GM18502 (cell line): ENCODE measurements at regions not wholly inside any gene's neighbourhood (a gene's known extent, or its start where the extent isn't known, plus 50 kb on each side); places are given as distances from the start of the nearest gene placed in this dataset.

Source experiments
- ATAC-seq: cut with Tn5 transposase; IDR thresholded peaks from one replicate; pipeline ENCODE4 v1.9.1; 2021; ENCODE audit warnings: mild to moderate bottlenecking; ENCODE audit not compliant: unreplicated experiment, poor library complexity

DNA sequence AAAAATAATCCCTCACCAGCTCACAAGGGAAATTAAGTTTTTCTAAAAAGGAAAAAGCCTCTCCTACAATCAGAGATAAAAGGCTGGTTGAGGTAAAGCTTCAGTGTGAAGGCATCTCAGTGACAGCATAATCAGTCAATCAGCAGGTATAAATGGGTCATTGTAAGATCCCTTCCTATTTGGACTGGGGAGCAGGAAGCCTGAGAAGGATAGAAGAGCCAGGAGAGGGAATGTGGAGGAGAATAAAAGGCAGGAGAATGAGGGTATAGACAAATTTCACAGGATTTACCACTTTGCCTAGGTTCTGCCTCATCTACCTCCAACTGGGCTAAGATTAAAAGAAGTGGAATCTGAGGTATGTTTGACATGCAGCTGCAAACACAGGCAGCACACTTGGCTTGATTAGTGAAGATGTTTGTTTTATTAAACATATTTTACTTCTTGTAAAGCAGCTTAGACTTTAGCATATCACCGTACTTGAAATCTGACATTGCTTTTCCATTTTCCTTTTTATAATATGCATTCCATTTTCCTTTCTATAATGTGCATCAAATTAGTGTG lies 479.1 kb upstream of the USP15 start:
- ATAC-seq = no peak

DNA sequence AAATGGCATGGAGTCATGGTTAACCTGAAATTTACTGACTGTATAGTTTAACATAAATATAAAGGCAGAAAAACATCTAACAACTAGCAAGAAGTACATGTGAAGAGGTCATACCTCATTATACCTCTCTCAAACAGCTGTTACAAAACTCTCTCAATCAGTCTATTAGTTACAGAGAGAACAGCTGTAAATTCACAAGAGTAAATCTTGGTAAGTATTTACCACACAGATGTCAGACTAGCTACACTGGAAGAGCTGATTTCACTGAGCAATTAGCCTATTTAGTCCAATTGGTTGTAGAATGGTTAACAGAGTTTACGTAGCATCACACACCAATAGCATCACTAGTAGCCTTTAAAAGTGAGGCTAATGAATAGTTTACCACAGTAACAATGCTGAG lies 463.4 kb upstream of the USP15 start:
- ATAC-seq = no peak

DNA sequence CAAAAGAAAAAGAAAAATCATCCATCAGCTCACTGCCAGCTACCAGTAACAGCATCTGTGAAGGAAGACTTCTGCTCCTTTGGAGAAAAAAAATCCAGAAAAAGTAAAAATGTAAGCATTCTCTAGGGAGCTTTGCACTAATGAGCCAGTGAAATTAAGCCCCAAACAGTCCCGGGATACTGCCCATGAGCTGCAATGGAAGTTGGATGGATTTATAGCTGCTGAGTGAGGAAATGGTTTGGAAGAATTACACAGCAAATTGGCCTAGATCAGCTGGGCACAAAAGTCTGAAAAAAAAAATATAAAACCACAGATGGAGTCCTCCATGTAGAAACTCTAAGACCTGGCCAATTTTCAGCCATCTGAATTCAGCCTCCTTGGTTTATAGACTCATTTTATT lies 462.9 kb upstream of the USP15 start:
- no peak for ATAC-seq

DNA sequence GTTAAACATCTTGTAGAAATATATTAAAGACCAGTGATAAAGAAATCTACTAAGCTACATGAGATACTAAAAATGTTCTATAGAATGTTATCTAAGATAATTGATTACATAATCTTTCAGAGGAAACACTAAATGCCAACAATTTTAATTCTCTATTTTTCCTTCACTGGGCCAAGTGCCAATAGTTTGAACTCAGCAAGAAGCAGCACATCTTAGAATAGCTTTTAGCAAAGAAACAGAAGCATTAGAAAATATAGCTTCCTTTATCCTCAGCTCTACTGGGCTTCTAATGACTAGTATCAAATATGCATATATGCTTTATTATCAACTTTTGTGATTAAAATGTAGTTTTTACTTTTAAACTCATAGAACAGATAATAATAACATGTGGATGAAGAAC lies 461.4 kb upstream of the USP15 start:
- ATAC-seq = no peak

DNA sequence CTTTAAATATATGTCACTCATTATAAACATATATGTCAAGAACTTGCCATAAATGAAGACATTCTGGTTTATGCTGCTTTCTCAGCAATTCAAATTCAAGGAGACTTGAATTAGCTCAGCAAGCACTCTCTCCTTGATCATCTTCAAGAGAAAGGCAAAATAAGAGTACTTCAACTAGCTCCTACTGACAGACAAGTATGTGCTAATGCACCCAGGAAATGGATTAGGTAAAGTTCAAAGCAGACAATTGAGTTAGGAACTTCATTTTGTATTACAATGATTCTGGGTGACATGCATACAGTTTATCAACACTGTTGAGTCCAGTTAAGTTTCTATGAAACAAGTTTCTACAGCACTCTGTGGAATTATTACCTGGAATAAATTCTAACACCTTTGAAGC lies 455.9 kb upstream of the USP15 start:
- no peak for ATAC-seq

DNA sequence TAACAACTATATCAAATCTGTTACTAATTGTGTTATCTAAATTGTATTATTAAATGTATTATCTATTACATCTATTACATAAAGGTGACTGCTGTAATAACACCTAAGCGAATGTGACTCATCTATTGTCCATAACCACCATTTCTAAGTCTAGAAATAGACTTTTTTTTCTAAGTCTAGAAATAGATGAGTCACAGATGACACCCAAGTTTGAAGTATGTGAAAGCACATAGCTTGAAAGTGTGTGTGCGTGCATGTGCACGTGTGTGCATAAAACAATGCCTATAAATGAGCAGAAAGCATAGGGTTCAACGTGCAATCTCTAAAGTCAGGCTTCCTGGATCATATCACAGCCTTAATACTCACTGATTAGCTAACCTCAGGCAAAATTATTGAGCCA lies 451.3 kb upstream of the USP15 start:
- no peak for ATAC-seq

DNA sequence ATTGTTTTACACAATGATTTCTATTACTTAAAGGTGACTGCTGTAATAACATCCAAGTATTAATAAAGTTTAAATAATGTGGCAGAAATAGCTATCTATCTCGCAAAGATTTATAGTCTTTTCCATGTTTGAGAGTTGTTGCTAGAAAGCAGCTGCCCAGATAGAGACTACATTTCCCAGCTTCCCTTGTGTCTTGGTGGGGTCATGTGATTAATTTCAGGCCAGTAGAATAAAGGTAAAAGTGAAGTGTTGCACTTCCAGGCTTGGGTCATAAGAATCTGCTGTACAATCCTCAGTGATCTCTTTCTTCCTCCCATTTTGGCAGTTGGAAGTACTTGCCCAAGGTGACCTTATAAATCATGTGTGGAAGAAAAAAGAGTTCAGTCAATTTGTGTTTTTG lies 449.7 kb upstream of the USP15 start:
- ATAC-seq = no peak

DNA sequence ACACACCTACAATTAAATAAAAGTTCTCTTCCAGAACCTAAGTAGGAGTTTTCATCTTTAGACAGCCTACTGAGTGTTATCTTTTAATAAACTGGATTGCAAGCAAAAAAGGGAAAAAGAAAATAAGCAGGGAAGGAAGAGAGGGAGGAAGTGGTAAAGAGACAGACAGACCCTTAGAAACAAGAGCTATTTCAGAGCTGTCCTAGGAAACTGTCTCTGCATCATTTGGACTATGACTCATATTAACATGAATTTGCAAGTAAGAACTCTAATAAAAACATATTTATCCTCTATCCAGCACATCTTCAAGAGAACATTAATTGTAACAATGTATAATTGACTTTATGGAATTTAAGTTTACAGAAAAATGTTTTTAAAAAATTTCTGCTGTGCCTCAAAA lies 438.8 kb upstream of the USP15 start:
- no peak for ATAC-seq

DNA sequence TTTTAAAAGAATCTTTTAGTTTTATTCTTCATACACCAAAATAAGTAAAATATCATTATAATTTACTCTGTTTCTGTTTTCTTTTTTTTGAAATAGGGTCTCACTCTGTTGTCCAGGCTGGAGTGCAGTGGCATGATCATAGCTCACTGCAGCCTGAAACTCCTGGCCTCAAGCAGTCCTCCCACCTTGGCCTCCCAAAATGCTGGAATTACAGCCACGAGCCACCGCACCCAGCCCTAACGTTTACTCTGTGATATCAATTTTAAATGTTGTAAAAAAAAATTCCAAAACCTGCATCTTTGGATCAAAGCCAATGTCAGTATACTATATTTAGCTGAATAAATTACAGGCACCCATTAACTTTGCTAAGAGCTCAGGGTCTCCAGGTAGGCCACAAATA lies 437.1 kb upstream of the USP15 start:
- no peak for ATAC-seq

DNA sequence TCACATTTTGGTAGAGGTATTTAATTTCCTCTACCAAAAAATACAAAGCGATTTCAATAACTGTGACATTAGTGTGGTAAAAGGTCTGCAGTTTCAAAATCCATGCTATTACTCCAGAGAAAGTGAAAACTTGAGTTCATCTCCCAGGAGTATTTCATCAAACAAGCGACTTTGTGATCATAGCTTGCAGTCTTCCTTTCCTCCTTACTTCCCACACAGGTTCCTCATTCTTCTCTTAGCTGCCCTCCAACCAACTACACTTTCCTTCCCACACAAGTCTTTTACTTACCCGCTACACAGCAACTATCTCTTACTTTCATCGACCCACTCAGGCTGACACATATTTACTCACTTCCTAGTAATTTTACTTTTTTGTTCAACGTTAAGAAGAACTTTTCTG lies 413.4 kb upstream of the USP15 start:
- no peak for ATAC-seq

DNA sequence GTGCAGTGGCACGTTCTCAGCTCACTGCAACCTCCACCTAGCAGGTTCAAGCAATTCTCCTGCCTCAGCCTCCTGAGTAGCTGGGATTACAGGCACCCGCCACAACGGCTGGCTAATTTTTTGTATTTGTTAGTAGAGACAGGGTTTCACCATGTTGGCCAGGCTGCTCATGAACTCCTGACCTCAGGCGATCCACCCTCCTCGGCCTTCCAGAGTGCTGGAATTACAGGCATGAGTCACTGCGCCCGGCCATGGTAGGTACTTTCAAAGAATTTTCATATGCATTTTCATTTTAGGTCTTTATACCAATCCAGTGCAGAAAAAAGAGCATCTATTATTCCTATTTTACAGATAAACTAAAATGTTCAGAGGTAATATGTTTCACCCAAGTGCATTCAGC lies 411.3 kb upstream of the USP15 start:
- ATAC-seq = no peak

DNA sequence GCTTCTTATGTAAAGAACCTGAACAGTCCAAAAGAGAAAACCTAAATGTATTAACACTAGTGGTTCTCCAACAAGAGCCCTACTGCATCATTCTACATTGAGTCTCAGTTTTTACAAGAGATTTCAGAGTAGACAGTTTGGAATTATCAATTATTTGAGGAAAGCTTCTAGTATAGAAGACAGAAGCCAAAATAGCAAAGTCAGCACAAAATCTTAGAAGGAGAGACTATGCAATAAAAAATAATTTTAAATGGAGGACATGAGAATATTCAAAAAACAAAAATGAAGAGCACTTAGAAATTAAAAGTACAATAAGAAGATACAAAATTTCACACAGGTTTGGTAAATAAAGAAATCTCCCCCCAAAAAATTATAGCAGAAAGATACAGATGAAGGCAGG lies 406.3 kb upstream of the USP15 start:
- ATAC-seq = no peak

DNA sequence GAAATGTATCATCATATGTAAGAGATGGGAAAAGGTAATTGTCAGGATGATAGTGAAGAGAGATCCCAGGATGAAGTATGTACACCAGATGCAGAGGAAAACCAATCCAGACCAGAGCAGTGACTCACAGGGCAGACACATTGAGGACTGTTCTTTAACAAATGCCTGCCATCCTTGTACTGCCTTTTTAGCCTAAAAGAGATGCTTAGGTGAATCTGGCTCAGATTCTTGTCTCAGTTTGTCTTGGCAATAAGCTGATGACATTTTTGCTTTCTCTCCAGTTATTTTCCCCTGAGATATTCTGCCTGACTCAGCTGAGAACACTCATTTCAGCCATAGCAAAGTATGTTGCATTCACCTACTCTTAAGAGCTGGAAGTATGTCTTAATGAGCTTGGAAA lies 405.3 kb upstream of the USP15 start:
- no peak for ATAC-seq

DNA sequence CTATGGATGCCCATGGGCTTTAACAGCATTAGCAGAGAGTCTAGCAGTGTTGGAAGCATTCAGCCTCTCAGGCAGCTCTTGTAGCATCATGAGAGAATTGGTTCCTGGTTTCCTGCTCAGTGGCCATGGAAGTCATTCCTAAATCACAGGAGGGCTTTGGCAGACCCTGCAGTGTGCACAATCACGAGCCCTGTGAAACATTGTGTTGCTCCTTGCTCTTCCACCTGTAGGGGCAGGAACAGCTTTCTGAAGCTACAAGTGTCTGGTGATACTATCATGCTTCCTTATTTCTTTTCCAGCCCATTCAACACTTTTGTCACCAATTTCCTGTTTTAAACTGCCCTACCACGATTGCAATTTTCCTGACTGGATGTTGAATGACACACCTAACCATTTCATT lies 402.2 kb upstream of the USP15 start:
- ATAC-seq = no peak

DNA sequence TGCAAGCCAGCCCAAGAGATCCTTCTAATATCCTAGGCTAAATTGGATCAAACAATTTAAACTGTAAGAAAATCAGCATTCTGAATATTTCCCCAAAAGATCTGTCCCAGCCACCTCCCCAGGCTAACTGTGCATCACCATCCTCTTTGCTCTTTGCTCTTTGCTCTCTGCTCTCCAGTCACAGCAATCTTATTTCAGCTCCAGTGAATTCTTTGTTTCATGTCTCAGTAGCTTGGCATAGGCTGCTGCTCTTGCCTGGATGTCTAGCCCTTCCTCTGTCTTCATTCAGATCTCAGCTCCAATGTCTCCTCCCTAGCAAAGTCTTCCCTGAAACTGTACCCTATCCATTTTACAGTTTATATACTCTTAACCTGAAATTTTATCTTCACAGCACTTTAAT lies 399.8 kb upstream of the USP15 start:
- ATAC-seq = no peak

DNA sequence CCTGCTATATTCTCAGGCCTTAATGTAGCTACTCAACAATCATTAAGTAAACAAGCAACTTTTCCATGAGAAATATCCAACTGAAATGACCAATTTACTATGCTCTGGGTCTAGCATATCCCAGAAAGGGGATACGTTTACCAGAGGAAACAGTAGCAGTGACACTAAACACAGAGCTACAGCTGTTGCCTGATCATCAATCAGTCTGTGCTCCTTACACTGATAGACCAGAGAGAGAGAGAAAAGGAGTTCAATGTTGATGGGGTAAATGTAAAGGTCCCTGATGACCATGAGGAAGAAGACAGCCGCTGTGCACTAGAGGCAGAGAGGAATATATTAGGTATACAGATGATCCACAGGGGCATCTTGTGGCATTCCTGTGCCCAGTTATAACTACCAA lies 397.2 kb upstream of the USP15 start:
- ATAC-seq = no peak

DNA sequence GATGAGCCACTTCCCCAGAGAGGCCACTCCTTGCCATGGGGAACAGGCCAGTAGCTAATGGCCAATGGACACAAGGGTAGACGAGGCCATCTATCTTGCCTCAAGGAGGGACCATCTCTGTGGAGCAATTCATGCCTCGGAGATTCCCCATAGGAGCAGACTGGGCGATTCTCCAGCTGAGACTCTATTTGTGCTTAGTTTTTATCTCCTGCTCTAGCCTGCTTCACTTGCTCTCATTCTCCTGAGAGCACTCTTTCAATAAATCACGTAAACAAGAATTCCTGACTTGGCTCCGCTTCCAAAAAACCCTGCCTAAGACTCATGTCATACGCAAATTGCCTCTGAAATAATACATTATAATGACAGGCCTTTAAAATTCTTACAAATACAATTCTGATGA lies 396.4 kb upstream of the USP15 start:
- ATAC-seq = no peak

DNA sequence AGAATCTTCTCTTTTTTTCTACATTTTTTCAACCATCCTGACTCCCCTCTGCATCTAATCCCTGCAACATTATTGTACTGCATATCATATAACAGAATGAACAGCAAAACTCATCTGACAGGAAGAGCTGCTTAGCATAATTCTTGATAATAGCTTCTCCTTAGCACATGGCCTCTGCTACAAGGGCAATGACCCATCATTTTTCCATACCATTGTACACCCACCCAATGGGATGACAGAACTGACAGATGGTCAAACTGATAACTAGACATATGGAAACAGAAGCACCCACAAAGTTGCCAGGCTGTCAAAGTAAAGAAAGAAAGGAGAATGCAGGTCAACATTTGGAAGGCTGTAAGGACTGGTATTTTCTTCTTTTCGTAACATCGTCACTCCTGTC lies 390.4 kb upstream of the USP15 start:
- ATAC-seq = no peak

DNA sequence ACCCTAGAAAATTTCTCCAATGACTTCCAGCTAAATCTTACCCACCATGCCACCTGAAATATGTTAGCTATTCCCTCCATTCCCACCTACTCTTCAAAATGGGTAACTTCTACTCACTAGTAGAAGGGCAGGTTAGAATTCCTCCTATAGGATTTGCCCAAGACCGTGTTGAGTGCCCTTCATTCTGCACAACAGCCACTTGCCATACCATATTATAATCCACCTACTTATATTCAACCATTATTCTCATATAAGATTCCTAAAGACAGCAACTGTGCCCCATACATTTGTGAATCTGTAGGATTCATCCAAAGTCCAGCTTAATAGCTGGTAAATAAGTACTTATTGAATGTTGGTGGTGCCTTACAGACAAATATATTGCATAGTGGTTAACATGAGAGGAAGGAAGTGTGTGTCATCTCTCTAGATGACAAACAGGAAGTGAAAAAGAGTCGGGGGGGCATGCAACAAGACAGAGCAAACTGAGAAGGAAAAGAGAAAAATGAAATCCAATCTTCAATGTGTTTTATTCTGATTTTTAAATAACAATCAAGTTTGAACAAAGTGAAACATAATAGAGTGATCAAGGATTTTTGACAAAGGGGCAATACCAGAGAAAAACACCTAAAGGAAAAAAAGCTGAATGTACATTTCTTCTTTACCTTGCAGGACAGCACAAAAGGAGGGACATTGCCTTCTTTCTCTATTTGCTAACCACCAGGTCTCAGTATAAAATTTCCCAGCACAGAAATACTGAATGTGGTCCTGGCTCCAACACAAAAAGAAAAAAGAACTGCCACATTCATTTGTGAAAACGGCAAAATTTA lies 389.3 kb upstream of the USP15 start:
- ATAC-seq = no peak

DNA sequence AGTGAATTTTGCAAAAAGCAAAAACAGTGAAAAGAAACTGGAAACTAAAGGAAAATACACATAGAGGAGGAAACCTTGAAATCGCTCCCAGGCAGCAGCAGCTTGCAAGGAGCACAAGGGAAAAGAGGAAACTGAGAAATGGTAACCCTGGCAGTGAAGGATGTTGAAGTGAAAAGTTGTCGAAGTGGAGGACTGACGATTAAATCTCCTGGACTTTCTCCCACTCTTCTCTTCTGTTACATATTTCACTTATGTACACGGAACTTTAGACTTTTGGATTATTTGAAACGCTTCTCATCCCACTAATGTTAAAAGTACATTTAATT lies 388.8 kb upstream of the USP15 start:
- ATAC-seq = no peak

DNA sequence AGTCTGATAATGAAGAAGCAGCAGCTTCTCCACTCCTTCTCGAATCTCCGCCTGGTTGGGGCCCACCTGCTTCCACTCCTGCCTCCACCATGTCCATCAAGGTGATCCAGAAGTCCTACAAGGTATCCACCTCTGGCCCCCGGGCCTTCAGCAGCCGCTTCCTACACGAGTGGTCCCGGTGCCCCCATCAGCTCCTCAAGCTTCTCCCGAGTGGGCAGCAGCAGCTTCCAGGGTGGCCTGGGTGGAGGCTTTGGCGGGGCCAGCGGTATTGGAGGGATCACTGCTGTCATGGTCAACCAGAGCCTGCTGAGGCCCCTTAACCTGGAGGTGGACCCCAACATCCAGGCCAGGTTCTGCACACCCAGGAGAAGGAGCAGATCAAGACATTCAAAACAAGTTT lies 381.0 kb upstream of the USP15 start:
- ATAC-seq = no peak

DNA sequence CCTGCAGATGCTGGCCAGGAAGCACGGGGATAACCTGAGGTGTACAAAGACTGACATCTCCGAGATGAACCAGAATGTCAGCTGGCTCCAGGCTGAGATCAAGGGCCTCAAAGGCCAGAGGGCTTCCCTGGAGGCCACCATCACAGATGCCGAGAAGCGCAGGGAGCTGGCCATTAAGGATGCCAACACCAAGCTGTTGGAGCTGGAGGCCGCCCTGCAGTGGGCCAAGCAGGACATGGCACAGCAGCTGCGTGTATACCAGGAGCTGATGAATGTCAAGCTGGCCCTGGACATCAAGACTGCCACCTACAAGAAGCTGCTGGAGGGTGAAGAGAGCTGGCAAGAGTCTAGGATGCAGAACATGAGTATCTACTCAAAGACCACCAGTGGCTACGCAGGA lies 380.0 kb upstream of the USP15 start:
- no peak for ATAC-seq

DNA sequence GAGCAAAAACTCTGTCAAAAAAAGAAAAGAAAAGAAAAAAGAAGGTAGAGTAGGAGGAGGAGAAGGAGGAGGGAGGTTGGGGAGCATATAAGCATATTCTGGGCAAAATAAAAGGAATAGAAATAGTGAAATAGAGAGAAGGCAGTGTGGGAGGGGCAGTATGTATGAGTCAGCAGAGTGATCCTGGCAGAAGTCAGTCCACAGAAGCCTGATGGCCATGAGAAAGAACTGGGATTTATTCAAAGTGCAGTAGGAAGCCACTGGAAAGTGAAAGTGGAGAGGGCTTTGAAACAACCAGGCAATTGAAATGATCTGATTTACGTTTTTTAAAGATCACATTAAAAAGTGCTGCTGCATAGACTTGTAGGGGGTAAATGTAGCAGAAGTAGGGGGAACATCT lies 368.6 kb upstream of the USP15 start:
- ATAC-seq = no peak
